ENCODE measurements at regions not wholly inside any gene's neighbourhood (a gene's known extent, or its start where the extent isn't known, plus 50 kb on each side); places are given as distances from the start of the nearest gene placed in this dataset.

GRCh38 chr15:70498096-70498626, 265.2 kb downstream of the UACA start:
- TF ChIP-seq, protein P1, sequence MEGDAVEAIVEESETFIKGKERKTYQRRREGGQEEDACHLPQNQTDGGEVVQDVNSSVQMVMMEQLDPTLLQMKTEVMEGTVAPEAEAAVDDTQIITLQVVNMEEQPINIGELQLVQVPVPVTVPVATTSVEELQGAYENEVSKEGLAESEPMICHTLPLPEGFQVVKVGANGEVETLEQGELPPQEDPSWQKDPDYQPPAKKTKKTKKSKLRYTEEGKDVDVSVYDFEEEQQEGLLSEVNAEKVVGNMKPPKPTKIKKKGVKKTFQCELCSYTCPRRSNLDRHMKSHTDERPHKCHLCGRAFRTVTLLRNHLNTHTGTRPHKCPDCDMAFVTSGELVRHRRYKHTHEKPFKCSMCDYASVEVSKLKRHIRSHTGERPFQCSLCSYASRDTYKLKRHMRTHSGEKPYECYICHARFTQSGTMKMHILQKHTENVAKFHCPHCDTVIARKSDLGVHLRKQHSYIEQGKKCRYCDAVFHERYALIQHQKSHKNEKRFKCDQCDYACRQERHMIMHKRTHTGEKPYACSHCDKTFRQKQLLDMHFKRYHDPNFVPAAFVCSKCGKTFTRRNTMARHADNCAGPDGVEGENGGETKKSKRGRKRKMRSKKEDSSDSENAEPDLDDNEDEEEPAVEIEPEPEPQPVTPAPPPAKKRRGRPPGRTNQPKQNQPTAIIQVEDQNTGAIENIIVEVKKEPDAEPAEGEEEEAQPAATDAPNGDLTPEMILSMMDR (IDR thresholded peaks at IDR 0.05) = no peak
- TF ChIP-seq EZH2 (IDR thresholded peaks at IDR 0.05) = no peak
